CD4-positive, alpha-beta T cell (primary cell): ENCODE measurements at regions not wholly inside any gene's neighbourhood (a gene's known extent, or its start where the extent isn't known, plus 50 kb on each side); places are given as distances from the start of the nearest gene placed in this dataset.

Experiments used
- ATAC-seq: fragments of 200-7000 bp; cut with Tn5 transposase; one replicate; pipeline ENCODE4 v1.10.0; 2022; ENCODE audit warnings: mild to moderate bottlenecking; ENCODE audit not compliant: poor library complexity
- CTCF ChIA-PET: fragments of 350-600 bp; sonication (Branson Sonifier 250); formaldehyde crosslinking; loops from one replicate; lab custom pipeline; 2021; ENCODE audit warnings: antibody characterized with exemption, inconsistent platforms; lab: Charles Lee
- POLR2A ChIA-PET: fragments of 350-600 bp; sonication (Branson Sonifier 250); formaldehyde crosslinking; loops from one replicate; lab custom pipeline; 2021; ENCODE audit warnings: antibody characterized with exemption, inconsistent platforms; lab: Charles Lee
- DNase-seq, 14 experiments: peaks; one replicate each; pipeline ENCODE4 v3.0.0-alpha.2; 2013 to 2020; ENCODE audit warnings: mixed read lengths in 2 of 14
- H3K27ac ChIP-seq, 2 donors: one replicate each; pipeline versions ENCODE4 v1.5.1 to v1.7.0; 2013; ENCODE audit warnings: low read length in 2 of 2, low read depth in 1 of 2, mild to moderate bottlenecking in 1 of 2
- H3K27me3 ChIP-seq, 2 experiments: 1 replicate in 1 of 2; 2 replicates in 1 of 2; pipeline versions ENCODE4 v1.6.1 to v1.7.0; 2013; ENCODE audit warnings: low read length in 2 of 2, control low read depth in 1 of 2, mild to moderate bottlenecking in 1 of 2, moderate library complexity in 1 of 2; ENCODE audit not compliant: insufficient read depth in 2 of 2, control insufficient read depth in 1 of 2
- H3K36me3 ChIP-seq: one replicate; pipeline ENCODE4 v1.6.1; 2013; ENCODE audit warnings: low read length, control low read depth; ENCODE audit not compliant: insufficient read depth
- H3K4me1 ChIP-seq: one replicate; pipeline ENCODE4 v1.6.1; 2013; ENCODE audit warnings: low read length, control low read depth; ENCODE audit not compliant: insufficient read depth
- H3K4me3 ChIP-seq: one replicate; pipeline ENCODE4 v1.5.1; 2013; ENCODE audit warnings: mild to moderate bottlenecking, low read length, moderate library complexity
- H3K9me3 ChIP-seq, 2 experiments: 1 replicate in 1 of 2; 2 replicates in 1 of 2; pipeline versions ENCODE4 v1.6.1 to v1.7.0; 2013; ENCODE audit warnings: low read length in 2 of 2, mild to moderate bottlenecking in 2 of 2, control low read depth in 1 of 2, moderate library complexity in 1 of 2; ENCODE audit not compliant: control insufficient read depth in 1 of 2, insufficient read depth in 1 of 2
- H3K27ac Mint-ChIP-seq: one replicate; pipeline ENCODE4 v1.8.0; 2020; ENCODE audit warnings: mixed read lengths
- H3K27me3 Mint-ChIP-seq: one replicate; pipeline ENCODE4 v1.8.0; 2021; ENCODE audit warnings: mixed read lengths
- H3K36me3 Mint-ChIP-seq: one replicate; pipeline ENCODE4 v1.8.0; 2021; ENCODE audit warnings: low read depth, mixed read lengths
- H3K4me1 Mint-ChIP-seq: one replicate; pipeline ENCODE4 v1.8.0; 2021; ENCODE audit warnings: low read depth, mixed read lengths
- H3K4me3 Mint-ChIP-seq: one replicate; pipeline ENCODE4 v1.8.0; 2020; ENCODE audit warnings: mild to moderate bottlenecking, mixed read lengths
- H3K9me3 Mint-ChIP-seq: one replicate; pipeline ENCODE4 v1.8.0; 2020; ENCODE audit warnings: mixed read lengths
- intact Hi-C, 2 experiments: fragments of 100-400 bp; cut with DNase I in 1 of 2; cut with micrococcal nuclease in 1 of 2; formaldehyde crosslinking; loops; one replicate each; pipeline versions ENCODE4 v1.15.1 to v1.9.0; 2023 to 2025; cut with DNase I, micrococcal nuclease
- TF ChIP-seq, protein P1 (sequence below): fragments of 200-600 bp; IDR thresholded peaks from one replicate; pipeline ENCODE4 v1.8.0; 2022; ENCODE audit warnings: antibody characterized with exemption, mild to moderate bottlenecking

DNA sequence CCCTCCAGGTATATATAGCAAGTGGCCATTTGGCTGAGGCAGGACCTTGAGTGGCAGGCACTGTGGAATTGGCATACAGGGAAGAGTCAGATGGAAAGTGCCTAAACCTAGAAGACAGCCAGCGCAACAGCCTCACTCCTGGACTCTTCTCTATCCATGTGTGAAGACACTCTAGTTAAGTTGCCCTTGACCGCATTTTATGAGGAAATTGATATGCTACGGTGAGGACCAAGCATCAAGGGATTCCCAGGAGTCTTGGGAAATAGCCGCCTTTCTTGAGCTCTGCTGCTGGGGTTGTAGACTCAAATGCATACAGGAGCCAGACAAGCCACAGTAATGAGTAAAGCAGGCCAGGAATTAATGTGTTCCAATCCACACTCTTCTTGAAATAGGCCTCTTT lies 145.9 kb upstream of the KAZN start:
- no peak overlapping the region for H3K4me3 Mint-ChIP-seq
- DNase-seq (no peak), ATAC-seq (no peak)
- ChIA-PET CTCF (no interaction called here), POLR2A (no interaction called here)
- H3K27me3 Mint-ChIP-seq, result no peaks in the 10 kb centered on the region
- Histone ChIP-seq H3K27me3 (no peaks in the 10 kb centered on the region), H3K36me3 (no peaks in the 10 kb centered on the region), H3K9me3 (no peaks in the 10 kb centered on the region), H3K4me3 (no peak overlapping the region), H3K27ac (no peak overlapping the region), H3K4me1 (no peaks in the 10 kb centered on the region)
- H3K27ac Mint-ChIP-seq, result no peak overlapping the region
- H3K4me1 Mint-ChIP-seq, result no peaks in the 10 kb centered on the region
- no peaks in the 10 kb centered on the region for H3K36me3 Mint-ChIP-seq
- no peaks in the 10 kb centered on the region for H3K9me3 Mint-ChIP-seq
- intact Hi-C loops, result no loop called here
- TF ChIP-seq, protein P1, sequence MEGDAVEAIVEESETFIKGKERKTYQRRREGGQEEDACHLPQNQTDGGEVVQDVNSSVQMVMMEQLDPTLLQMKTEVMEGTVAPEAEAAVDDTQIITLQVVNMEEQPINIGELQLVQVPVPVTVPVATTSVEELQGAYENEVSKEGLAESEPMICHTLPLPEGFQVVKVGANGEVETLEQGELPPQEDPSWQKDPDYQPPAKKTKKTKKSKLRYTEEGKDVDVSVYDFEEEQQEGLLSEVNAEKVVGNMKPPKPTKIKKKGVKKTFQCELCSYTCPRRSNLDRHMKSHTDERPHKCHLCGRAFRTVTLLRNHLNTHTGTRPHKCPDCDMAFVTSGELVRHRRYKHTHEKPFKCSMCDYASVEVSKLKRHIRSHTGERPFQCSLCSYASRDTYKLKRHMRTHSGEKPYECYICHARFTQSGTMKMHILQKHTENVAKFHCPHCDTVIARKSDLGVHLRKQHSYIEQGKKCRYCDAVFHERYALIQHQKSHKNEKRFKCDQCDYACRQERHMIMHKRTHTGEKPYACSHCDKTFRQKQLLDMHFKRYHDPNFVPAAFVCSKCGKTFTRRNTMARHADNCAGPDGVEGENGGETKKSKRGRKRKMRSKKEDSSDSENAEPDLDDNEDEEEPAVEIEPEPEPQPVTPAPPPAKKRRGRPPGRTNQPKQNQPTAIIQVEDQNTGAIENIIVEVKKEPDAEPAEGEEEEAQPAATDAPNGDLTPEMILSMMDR, result no peak

DNA sequence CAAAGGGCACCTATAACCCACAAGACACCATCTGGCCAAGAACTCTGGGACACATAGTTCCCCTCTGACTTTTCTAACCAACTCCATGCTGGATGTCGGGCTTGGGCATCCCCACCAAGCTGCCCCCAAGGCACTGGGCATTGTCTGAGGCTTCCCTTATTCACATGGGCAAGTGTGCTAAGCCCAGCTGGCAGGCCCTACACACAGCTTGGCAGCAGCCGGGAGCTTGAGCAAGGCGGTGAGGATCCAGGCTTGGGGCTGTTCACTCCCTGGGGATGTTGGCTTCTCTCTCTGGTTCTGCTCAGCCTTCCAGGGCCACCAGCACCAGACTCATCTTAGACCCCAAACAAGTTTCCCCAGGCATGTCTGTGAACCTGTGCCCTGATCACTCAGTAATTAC lies 138.3 kb upstream of the KAZN start:
- DNase-seq (no peak), ATAC-seq (no peak)
- Histone ChIP-seq H3K9me3 (no peaks in the 10 kb centered on the region), H3K27ac (no peak overlapping the region), H3K36me3 (no peaks in the 10 kb centered on the region), H3K4me1 (no peaks in the 10 kb centered on the region), H3K27me3 (no peaks in the 10 kb centered on the region), H3K4me3 (no peak overlapping the region)
- CTCF ChIA-PET, result no interaction called here
- intact Hi-C loops, result no loop called here
- Mint-ChIP-seq H3K4me1 (no peaks in the 10 kb centered on the region), H3K27me3 (peaks cover 11% of the 10 kb centered on the region), H3K4me3 (no peak overlapping the region), H3K36me3 (no peaks in the 10 kb centered on the region), H3K27ac (no peak overlapping the region), H3K9me3 (no peaks in the 10 kb centered on the region)
- TF ChIP-seq, protein P1, result no peak
- POLR2A ChIA-PET, result no interaction called here

DNA sequence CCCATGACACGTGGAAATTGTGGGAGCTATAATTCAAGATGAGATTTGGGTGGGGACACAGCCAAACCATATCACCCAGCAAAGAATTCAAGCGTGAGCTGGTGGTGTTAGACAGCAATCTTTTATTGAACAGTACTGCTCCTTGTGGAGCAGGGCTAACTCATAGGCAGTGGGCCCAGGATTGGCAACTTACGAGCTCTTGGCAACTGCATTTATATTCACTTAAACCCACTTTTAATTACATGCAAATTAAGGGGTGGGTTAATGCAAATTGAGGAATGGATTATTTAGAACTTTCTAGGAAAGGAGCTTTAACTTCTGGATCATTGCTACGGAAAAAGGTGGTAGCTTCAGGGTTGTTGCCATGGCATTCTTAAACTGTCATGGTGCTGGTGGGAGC lies 135.6 kb upstream of the KAZN start:
- no peaks in the 10 kb centered on the region for H3K27me3 ChIP-seq
- intact Hi-C loops, result no loop called here
- DNase-seq (no peak), ATAC-seq (no peak)
- no peak overlapping the region for H3K4me3 ChIP-seq
- Mint-ChIP-seq H3K4me1 (no peaks in the 10 kb centered on the region), H3K9me3 (no peaks in the 10 kb centered on the region), H3K4me3 (no peak overlapping the region), H3K27ac (no peak overlapping the region), H3K27me3 (peaks cover 11% of the 10 kb centered on the region), H3K36me3 (no peaks in the 10 kb centered on the region)
- TF ChIP-seq, protein P1, result no peak
- H3K27ac ChIP-seq, result no peak overlapping the region
- no peaks in the 10 kb centered on the region for H3K4me1 ChIP-seq
- ChIA-PET POLR2A (no interaction called here), CTCF (no interaction called here)
- no peaks in the 10 kb centered on the region for H3K36me3 ChIP-seq
- H3K9me3 ChIP-seq, result no peaks in the 10 kb centered on the region
